H1 (cell line): ENCODE measurements at regions not wholly inside any gene's neighbourhood (a gene's known extent, or its start where the extent isn't known, plus 50 kb on each side); places are given as distances from the start of the nearest gene placed in this dataset.

ENCODE experiments used
- CTCF ChIA-PET: fragments of 300-600 bp; sonication (Branson Sonifier 250); formaldehyde crosslinking; loops from one replicate; lab custom pipeline; 2021; ENCODE audit not compliant: partially characterized antibody; lab: Charles Lee
- POLR2A ChIA-PET: fragments of 300-600 bp; sonication (Branson Sonifier 250); formaldehyde crosslinking; loops from one replicate; lab custom pipeline; 2021; ENCODE audit warnings: inconsistent platforms; ENCODE audit not compliant: partially characterized antibody; lab: Charles Lee
- DNase-seq, 2 experiments: peaks; one replicate each; pipeline versions ENCODE4 v3.0.0 to v3.0.0-alpha.2; 2010 to 2022; ENCODE audit warnings: low spot score in 2 of 2, low read depth in 1 of 2, mixed read lengths in 1 of 2
- FAIRE-seq: peaks from 2 replicates; lab custom pipeline; 2011; peaks lifted over from hg19 to GRCh38; lab: Jason Lieb, UNC
- H2AFZ ChIP-seq: 2 replicates; pipeline ENCODE4 v1.8.1; 2012; ENCODE audit warnings: low read length, inconsistent platforms
- H2AK5ac ChIP-seq: 2 replicates; pipeline ENCODE4 v1.6.1; 2013; ENCODE audit warnings: low read depth, low read length
- H2BK120ac ChIP-seq: replicated peaks from 2 replicates; pipeline ENCODE3; 2013; ENCODE audit warnings: low read depth, low read length, inconsistent platforms
- H2BK12ac ChIP-seq: 2 replicates; pipeline ENCODE4 v1.6.1; 2013; ENCODE audit warnings: low read depth, low read length
- H2BK15ac ChIP-seq: 2 replicates; pipeline ENCODE4 v1.6.1; 2013; ENCODE audit warnings: low read length
- H2BK20ac ChIP-seq: 2 replicates; pipeline ENCODE4 v1.6.1; 2013; ENCODE audit warnings: low read length
- H2BK5ac ChIP-seq: 2 replicates; pipeline ENCODE4 v1.6.1; 2013; ENCODE audit warnings: low read depth, low read length
- H3K14ac ChIP-seq: 2 replicates; pipeline ENCODE4 v1.6.1; 2013; ENCODE audit warnings: inconsistent platforms; ENCODE audit not compliant: insufficient read length
- H3K18ac ChIP-seq: 2 replicates; pipeline ENCODE4 v1.6.1; 2013; ENCODE audit warnings: low read length; ENCODE audit errors: extremely low read depth
- H3K23ac ChIP-seq: 2 replicates; pipeline ENCODE4 v1.6.1; 2013; ENCODE audit warnings: inconsistent platforms; ENCODE audit not compliant: insufficient read length
- H3K23me2 ChIP-seq: 2 replicates; pipeline ENCODE4 v1.6.1; 2013; ENCODE audit warnings: low read depth, low read length
- H3K27ac ChIP-seq: 2 replicates; pipeline ENCODE4 v1.6.1; 2011; ENCODE audit warnings: low read depth, low read length, inconsistent platforms
- H3K27me3 ChIP-seq, 4 experiments: replicated peaks in 1 of 4; 1 replicate in 1 of 4; 2 replicates in 3 of 4; pipeline versions ENCODE4 v1.6.1 to v1.8.1; 2011 to 2013; ENCODE audit warnings: low read length in 3 of 4, mild to moderate bottlenecking in 3 of 4, inconsistent platforms in 2 of 4, mixed read lengths in 2 of 4, moderate library complexity in 1 of 4; ENCODE audit not compliant: control insufficient read depth in 3 of 4, insufficient read depth in 3 of 4; ENCODE audit errors: extremely low read depth in 1 of 4
- H3K36me3 ChIP-seq, 4 experiments: 2 replicates each; pipeline versions ENCODE4 v1.6.1 to v1.8.1; 2011 to 2013; ENCODE audit warnings: mild to moderate bottlenecking in 4 of 4, low read length in 3 of 4, moderate library complexity in 2 of 4, control low read depth in 1 of 4, inconsistent platforms in 1 of 4; ENCODE audit not compliant: insufficient read depth in 4 of 4, control insufficient read depth in 2 of 4
- H3K4ac ChIP-seq: replicated peaks from 2 replicates; pipeline ENCODE3; 2013; ENCODE audit warnings: low read length, low read depth, mixed read lengths, inconsistent platforms; ENCODE audit not compliant: insufficient read length
- H3K4me1 ChIP-seq, 4 experiments: replicated peaks in 1 of 4; 1 replicate in 1 of 4; 2 replicates in 3 of 4; pipeline versions ENCODE4 v1.6.1 to v1.8.1; 2011 to 2013; ENCODE audit warnings: low read length in 3 of 4, inconsistent platforms in 2 of 4, mixed read lengths in 1 of 4; ENCODE audit not compliant: insufficient read depth in 4 of 4, control insufficient read depth in 3 of 4
- H3K4me2 ChIP-seq, 2 experiments: 2 replicates each; pipeline versions ENCODE4 v1.6.1 to v1.8.1; 2011 to 2013; ENCODE audit warnings: low read depth in 2 of 2, low read length in 2 of 2, control low read depth in 1 of 2, inconsistent platforms in 1 of 2, mild to moderate bottlenecking in 1 of 2; ENCODE audit not compliant: insufficient read depth in 1 of 2
- H3K4me3 ChIP-seq, 4 experiments: fragments of 200-600, 300-600 bp in 1 of 4; sonication (generic), shearing (Covaris generic), sonication (Bioruptor Twin) in 1 of 4; 2 replicates each; pipeline versions ENCODE4 v1.5.1 to v1.8.1; 2011 to 2016; ENCODE audit warnings: low read length in 4 of 4, low read depth in 3 of 4, control low read depth in 2 of 4, inconsistent platforms in 2 of 4, mild to moderate bottlenecking in 2 of 4, mixed read lengths in 1 of 4, moderate library complexity in 1 of 4; ENCODE audit not compliant: insufficient read depth in 2 of 4; ENCODE audit errors: extremely low read depth in 1 of 4
- H3K56ac ChIP-seq: replicated peaks from 2 replicates; pipeline ENCODE3; 2013; ENCODE audit warnings: low read depth, mild to moderate bottlenecking, mixed read lengths, low read length, inconsistent platforms; ENCODE audit not compliant: insufficient read length
- H3K79me1 ChIP-seq: 2 replicates; pipeline ENCODE4 v1.6.1; 2013; ENCODE audit warnings: low read depth, low read length, control low read depth
- H3K79me2 ChIP-seq, 2 experiments: 2 replicates each; pipeline versions ENCODE4 v1.6.1 to v1.8.1; 2012 to 2013; ENCODE audit warnings: low read length in 2 of 2, mild to moderate bottlenecking in 2 of 2, inconsistent platforms in 1 of 2; ENCODE audit not compliant: insufficient read depth in 2 of 2, control insufficient read depth in 1 of 2
- H3K9ac ChIP-seq, 4 experiments: replicated peaks in 1 of 4; 1 replicate in 1 of 4; 2 replicates in 3 of 4; pipeline versions ENCODE4 v1.6.1 to v1.8.1; 2011 to 2013; ENCODE audit warnings: low read depth in 3 of 4, low read length in 3 of 4, control low read depth in 2 of 4, mild to moderate bottlenecking in 2 of 4, moderate library complexity in 2 of 4, inconsistent platforms in 1 of 4; ENCODE audit errors: extremely low read depth in 1 of 4
- H3K9me3 ChIP-seq, 2 experiments: 2 replicates each; pipeline versions ENCODE4 v1.6.1 to v1.8.1; 2012 to 2013; ENCODE audit warnings: mild to moderate bottlenecking in 2 of 2, moderate library complexity in 2 of 2, control low read depth in 1 of 2, inconsistent platforms in 1 of 2, low read depth in 1 of 2, low read length in 1 of 2, mixed read lengths in 1 of 2; ENCODE audit not compliant: insufficient read depth in 2 of 2
- H4K20me1 ChIP-seq, 2 experiments: replicated peaks in 1 of 2; 2 replicates each; pipeline versions ENCODE3 to v1.8.1; 2011 to 2013; ENCODE audit warnings: inconsistent platforms in 2 of 2, low read length in 2 of 2, mild to moderate bottlenecking in 1 of 2; ENCODE audit not compliant: insufficient read depth in 2 of 2, control insufficient read depth in 1 of 2
- H4K5ac ChIP-seq: 2 replicates; pipeline ENCODE4 v1.6.1; 2013; ENCODE audit warnings: low read length, low read depth, mixed read lengths, inconsistent platforms; ENCODE audit not compliant: insufficient read length
- H4K8ac ChIP-seq: 2 replicates; pipeline ENCODE4 v1.8.0; 2013; ENCODE audit warnings: mild to moderate bottlenecking, moderate library complexity, low read length, inconsistent platforms; ENCODE audit not compliant: insufficient read depth; ENCODE audit errors: extremely low read depth
- H4K91ac ChIP-seq: replicated peaks from 2 replicates; pipeline ENCODE3; 2013; ENCODE audit warnings: low read length, mixed read lengths, inconsistent platforms; ENCODE audit not compliant: insufficient read length
- ASH2L ChIP-seq: fragments of 200-600, 300-600 bp; sonication (generic); IDR thresholded peaks from one replicate; pipeline ENCODE4 v1.7.1; 2017; ENCODE audit warnings: low read length
- WGBS, 2 experiments: shearing (Covaris generic) in 1 of 2; methylation state at CpG; one replicate each; pipeline versions ENCODE4 v1.1.6 to v1.1.7; 2013 to 2015; ENCODE audit warnings: low lambda C conversion rate in 2 of 2, mixed read lengths in 2 of 2, inconsistent platforms in 1 of 2, low coverage in 1 of 2, missing lambda C conversion rate in 1 of 2; ENCODE audit not compliant: insufficient replicate concordance in 2 of 2, insufficient coverage in 1 of 2, insufficient read length in 1 of 2; ENCODE audit errors: extremely low coverage in 1 of 2, missing lambda C conversion rate in 1 of 2; 5-methylcytosine and 5-hydroxymethylcytosine counted together

GRCh38 chr6:14058029-14058695 is 59.4 kb upstream of the CD83 start:
- CTCF ChIA-PET = interaction anchor here (0.5 to 6.4 kb wide), 8 partner anchors 9 to 269 kb away, joined by 3 to 55 read pairs (median 9); no protein-coding TSS in a partner anchor
- no peak overlapping the region for H2BK20ac ChIP-seq
- H3K23ac ChIP-seq = no peak overlapping the region
- FAIRE-seq (no peak), DNase-seq (no peak)
- POLR2A ChIA-PET = no interaction called here
- H2BK120ac ChIP-seq = no peak overlapping the region
- H3K4ac ChIP-seq = no peak overlapping the region
- no peak overlapping the region for H3K27ac ChIP-seq
- peaks cover 3 to 4% of the 10 kb centered on the region in 2 experiments; a peak in 1 of 4 replicates for H3K9me3 ChIP-seq
- H3K27me3 ChIP-seq = no peaks in the 10 kb centered on the region; a peak in 1 of 7 replicates
- H3K36me3 ChIP-seq = no peaks in the 10 kb centered on the region
- H2BK12ac ChIP-seq = no peak overlapping the region
- no peak overlapping the region for H2BK15ac ChIP-seq
- no peak overlapping the region for H3K18ac ChIP-seq
- no peak overlapping the region for H3K56ac ChIP-seq
- H3K4me3 ChIP-seq = no peak overlapping the region
- peaks cover 0 to 3% (median 0%) of the 10 kb centered on the region in 4 experiments; a peak in 1 of 7 replicates for H3K4me1 ChIP-seq
- H3K4me2 ChIP-seq = no peak overlapping the region
- H3K23me2 ChIP-seq = 0 out of 2 replicates have a peak, but pooled peaks cover 2% of the 10 kb centered on the region
- H3K79me2 ChIP-seq = no peaks in the 10 kb centered on the region
- H4K20me1 ChIP-seq = no peaks in the 10 kb centered on the region
- H4K8ac ChIP-seq = no peak overlapping the region
- H3K9ac ChIP-seq = no peak overlapping the region
- H2BK5ac ChIP-seq = no peak overlapping the region
- H3K14ac ChIP-seq = no peak overlapping the region
- no peak overlapping the region for H2AFZ ChIP-seq
- no peak overlapping the region for H4K91ac ChIP-seq
- H2AK5ac ChIP-seq = no peak overlapping the region
- 92% methylated on average over 10 of the region's 10 CpGs; no CpG with 5 or more reads in 1 of the 2 experiments for WGBS, 2 experiments
- no peak overlapping the region for H4K5ac ChIP-seq
- H3K79me1 ChIP-seq = no peaks in the 10 kb centered on the region
- no peak for TF ChIP-seq ASH2L
